ENCODE measurements at regions not wholly inside any gene's neighbourhood (a gene's known extent, or its start where the extent isn't known, plus 50 kb on each side); places are given as distances from the start of the nearest gene placed in this dataset.

DNA sequence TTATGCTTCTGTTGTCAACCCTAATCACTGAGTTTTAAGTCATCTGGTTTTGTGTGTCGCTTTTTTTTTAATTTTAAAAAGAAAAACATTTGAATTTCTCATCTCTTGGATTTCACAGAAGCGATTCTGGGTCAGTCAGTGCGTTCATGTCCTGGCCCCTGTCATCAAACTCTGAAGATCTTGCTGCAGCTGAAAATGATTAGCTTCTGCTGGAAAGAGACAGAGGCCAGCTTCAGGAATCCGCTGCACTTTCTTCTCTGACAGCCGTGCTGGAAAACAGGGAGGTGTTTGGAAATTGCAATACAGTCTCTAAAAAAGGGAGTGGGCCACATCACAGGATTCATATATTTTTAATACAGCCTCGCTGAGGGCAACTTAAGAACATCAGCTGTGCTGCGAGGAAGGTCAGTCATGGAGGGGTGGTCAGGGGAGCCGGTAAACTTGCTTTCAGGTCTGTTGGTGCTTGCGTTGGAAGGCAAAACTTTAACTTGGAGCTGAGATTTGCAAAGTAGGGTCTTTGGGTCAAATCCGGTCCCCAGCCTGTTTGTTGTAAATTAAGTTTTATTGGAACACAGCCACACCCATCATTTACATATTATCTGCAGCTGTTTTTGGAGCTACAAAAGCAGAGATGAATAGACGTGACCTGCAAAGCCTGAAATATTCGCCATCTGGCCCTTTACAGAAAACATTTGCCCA is 190.8 kb downstream of the AACS start:
- no peak overlapping the region for H3K27ac ChIP-seq (ENCODE audit: low read length)

DNA sequence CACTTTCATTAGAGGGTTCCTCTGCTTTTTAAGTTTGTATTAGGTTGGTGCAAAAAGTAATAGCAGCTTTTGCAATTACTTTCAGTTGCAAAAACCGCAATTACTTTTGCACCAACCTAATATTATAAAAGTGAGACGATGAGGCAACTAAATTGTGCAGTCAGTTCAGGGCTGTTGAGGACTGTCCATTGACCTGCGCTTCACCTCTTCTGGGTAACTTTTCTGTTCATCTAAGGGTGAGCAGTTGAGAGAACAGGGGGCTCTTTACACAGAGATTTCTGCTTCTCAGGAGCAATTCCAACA is 191.3 kb downstream of the AACS start:
- Histone ChIP-seq H3K9ac (ENCODE audit: low read length) (no peak overlapping the region), H2AFZ (ENCODE audit: low read depth, low read length) (no peak overlapping the region), H3K4me2 (ENCODE audit: low read length) (no peak overlapping the region), H3K9me3 (ENCODE audit: low read length) (no peaks in the 10 kb centered on the region), H3K4me3 (ENCODE audit: low read length) (no peak overlapping the region), H3F3A (ENCODE audit: insufficient read depth, low read length, poor library complexity, severe bottlenecking) (no peaks in the 10 kb centered on the region), H3K9me2 (ENCODE audit: insufficient read depth, low read length) (no peaks in the 10 kb centered on the region), H3K27me3 (ENCODE audit: insufficient read depth, low read depth, low read length) (no peaks in the 10 kb centered on the region), H4K20me1 (ENCODE audit: insufficient read depth) (no peaks in the 10 kb centered on the region), H3K27ac (ENCODE audit: low read length) (no peak overlapping the region), H3K79me2 (replicated peaks; ENCODE audit: insufficient read depth, low read length) (no peaks in the 10 kb centered on the region), H3K36me3 (ENCODE audit: insufficient read depth, low read length) (no peaks in the 10 kb centered on the region)
- TF ChIP-seq POLR2AphosphoS5 (IDR thresholded peaks at IDR 0.05) (no peak), SMC3 (conservative IDR thresholded peaks at IDR 0.05; ENCODE audit: poor library complexity) (no peak), MXI1 (conservative IDR thresholded peaks at IDR 0.05; ENCODE audit: poor library complexity, severe bottlenecking) (no peak), TAF1 (IDR thresholded peaks at IDR 0.05; ENCODE audit: low read depth) (no peak), EZH2 (IDR thresholded peaks at IDR 0.05; ENCODE audit: borderline replicate concordance, insufficient read depth, low read length, poor library complexity, severe bottlenecking) (no peak), EP300 (conservative IDR thresholded peaks at IDR 0.05; ENCODE audit: poor library complexity, severe bottlenecking) (no peak), RAD21 (conservative IDR thresholded peaks at IDR 0.05) (no peak)
- TF ChIP-seq, protein P1, sequence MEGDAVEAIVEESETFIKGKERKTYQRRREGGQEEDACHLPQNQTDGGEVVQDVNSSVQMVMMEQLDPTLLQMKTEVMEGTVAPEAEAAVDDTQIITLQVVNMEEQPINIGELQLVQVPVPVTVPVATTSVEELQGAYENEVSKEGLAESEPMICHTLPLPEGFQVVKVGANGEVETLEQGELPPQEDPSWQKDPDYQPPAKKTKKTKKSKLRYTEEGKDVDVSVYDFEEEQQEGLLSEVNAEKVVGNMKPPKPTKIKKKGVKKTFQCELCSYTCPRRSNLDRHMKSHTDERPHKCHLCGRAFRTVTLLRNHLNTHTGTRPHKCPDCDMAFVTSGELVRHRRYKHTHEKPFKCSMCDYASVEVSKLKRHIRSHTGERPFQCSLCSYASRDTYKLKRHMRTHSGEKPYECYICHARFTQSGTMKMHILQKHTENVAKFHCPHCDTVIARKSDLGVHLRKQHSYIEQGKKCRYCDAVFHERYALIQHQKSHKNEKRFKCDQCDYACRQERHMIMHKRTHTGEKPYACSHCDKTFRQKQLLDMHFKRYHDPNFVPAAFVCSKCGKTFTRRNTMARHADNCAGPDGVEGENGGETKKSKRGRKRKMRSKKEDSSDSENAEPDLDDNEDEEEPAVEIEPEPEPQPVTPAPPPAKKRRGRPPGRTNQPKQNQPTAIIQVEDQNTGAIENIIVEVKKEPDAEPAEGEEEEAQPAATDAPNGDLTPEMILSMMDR (IDR thresholded peaks at IDR 0.05; ENCODE audit: poor library complexity, severe bottlenecking) = no peak
- TF ChIP-seq, protein P2, sequence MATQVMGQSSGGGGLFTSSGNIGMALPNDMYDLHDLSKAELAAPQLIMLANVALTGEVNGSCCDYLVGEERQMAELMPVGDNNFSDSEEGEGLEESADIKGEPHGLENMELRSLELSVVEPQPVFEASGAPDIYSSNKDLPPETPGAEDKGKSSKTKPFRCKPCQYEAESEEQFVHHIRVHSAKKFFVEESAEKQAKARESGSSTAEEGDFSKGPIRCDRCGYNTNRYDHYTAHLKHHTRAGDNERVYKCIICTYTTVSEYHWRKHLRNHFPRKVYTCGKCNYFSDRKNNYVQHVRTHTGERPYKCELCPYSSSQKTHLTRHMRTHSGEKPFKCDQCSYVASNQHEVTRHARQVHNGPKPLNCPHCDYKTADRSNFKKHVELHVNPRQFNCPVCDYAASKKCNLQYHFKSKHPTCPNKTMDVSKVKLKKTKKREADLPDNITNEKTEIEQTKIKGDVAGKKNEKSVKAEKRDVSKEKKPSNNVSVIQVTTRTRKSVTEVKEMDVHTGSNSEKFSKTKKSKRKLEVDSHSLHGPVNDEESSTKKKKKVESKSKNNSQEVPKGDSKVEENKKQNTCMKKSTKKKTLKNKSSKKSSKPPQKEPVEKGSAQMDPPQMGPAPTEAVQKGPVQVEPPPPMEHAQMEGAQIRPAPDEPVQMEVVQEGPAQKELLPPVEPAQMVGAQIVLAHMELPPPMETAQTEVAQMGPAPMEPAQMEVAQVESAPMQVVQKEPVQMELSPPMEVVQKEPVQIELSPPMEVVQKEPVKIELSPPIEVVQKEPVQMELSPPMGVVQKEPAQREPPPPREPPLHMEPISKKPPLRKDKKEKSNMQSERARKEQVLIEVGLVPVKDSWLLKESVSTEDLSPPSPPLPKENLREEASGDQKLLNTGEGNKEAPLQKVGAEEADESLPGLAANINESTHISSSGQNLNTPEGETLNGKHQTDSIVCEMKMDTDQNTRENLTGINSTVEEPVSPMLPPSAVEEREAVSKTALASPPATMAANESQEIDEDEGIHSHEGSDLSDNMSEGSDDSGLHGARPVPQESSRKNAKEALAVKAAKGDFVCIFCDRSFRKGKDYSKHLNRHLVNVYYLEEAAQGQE (IDR thresholded peaks at IDR 0.05; ENCODE audit: borderline replicate concordance) = no peak

More for the DNA sequence above, 190.8 kb downstream of the AACS start:
- Histone ChIP-seq H3K79me2 (replicated peaks; ENCODE audit: insufficient read depth, low read length) (no peaks in the 10 kb centered on the region), H2AFZ (ENCODE audit: low read depth, low read length) (no peak overlapping the region), H3K27me3 (ENCODE audit: insufficient read depth, low read depth, low read length) (no peaks in the 10 kb centered on the region), H3K36me3 (ENCODE audit: insufficient read depth, low read length) (no peaks in the 10 kb centered on the region), H3K9me2 (ENCODE audit: insufficient read depth, low read length) (no peaks in the 10 kb centered on the region), H3K9ac (ENCODE audit: low read length) (no peak overlapping the region), H4K20me1 (ENCODE audit: insufficient read depth) (no peaks in the 10 kb centered on the region), H3K9me3 (ENCODE audit: low read length) (no peaks in the 10 kb centered on the region), H3K4me2 (ENCODE audit: low read length) (no peak overlapping the region), H3K4me3 (ENCODE audit: low read length) (no peak overlapping the region), H3F3A (ENCODE audit: insufficient read depth, low read length, poor library complexity, severe bottlenecking) (no peaks in the 10 kb centered on the region)
- TF ChIP-seq, protein P2 (IDR thresholded peaks at IDR 0.05; ENCODE audit: borderline replicate concordance) = no peak
- TF ChIP-seq, protein P1 (IDR thresholded peaks at IDR 0.05; ENCODE audit: poor library complexity, severe bottlenecking) = no peak
- no peak for TF ChIP-seq TAF1 (IDR thresholded peaks at IDR 0.05; ENCODE audit: low read depth)
- no peak for TF ChIP-seq SMC3 (conservative IDR thresholded peaks at IDR 0.05; ENCODE audit: poor library complexity)
- TF ChIP-seq EP300 (conservative IDR thresholded peaks at IDR 0.05; ENCODE audit: poor library complexity, severe bottlenecking) = no peak
- TF ChIP-seq RAD21 (conservative IDR thresholded peaks at IDR 0.05) = no peak
- no peak for TF ChIP-seq EZH2 (IDR thresholded peaks at IDR 0.05; ENCODE audit: borderline replicate concordance, insufficient read depth, low read length, poor library complexity, severe bottlenecking)
- no peak for TF ChIP-seq POLR2AphosphoS5 (IDR thresholded peaks at IDR 0.05)
- TF ChIP-seq MXI1 (conservative IDR thresholded peaks at IDR 0.05; ENCODE audit: poor library complexity, severe bottlenecking) = no peak
